Tibial nerve (tissue), 4 donors: ENCODE measurements at regions not wholly inside any gene's neighbourhood (a gene's known extent, or its start where the extent isn't known, plus 50 kb on each side); places are given as distances from the start of the nearest gene placed in this dataset.

ENCODE experiments used
- DNase-seq, 2 donors: peaks; one replicate each; pipeline ENCODE4 v3.0.0-alpha.2; 2019; ENCODE audit warnings: low spot score in 2 of 2
- H3K27ac ChIP-seq, 4 donors: fragments of 200-600 bp; sonication (generic) in 3 of 4; one replicate each; pipeline ENCODE4 v1.5.1; 2017 to 2019; ENCODE audit warnings: mild to moderate bottlenecking in 1 of 4
- H3K27me3 ChIP-seq, 2 donors: fragments of 200-600 bp; sonication (generic) in 1 of 2; one replicate each; pipeline versions ENCODE4 v1.5.1 to v1.6.0; 2017 to 2019
- H3K36me3 ChIP-seq, 3 donors: fragments of 200-600 bp; sonication (generic); one replicate each; pipeline ENCODE4 v1.5.1; 2018 to 2019
- H3K4me1 ChIP-seq, 4 donors: fragments of 200-600 bp; sonication (generic) in 3 of 4; one replicate each; pipeline ENCODE4 v1.5.1; 2017 to 2019
- H3K4me3 ChIP-seq, 4 donors: fragments of 200-600 bp; sonication (generic) in 3 of 4; one replicate each; pipeline ENCODE4 v1.5.1; 2017 to 2019; ENCODE audit warnings: mild to moderate bottlenecking in 1 of 4, moderate library complexity in 1 of 4
- H3K9me3 ChIP-seq, 4 donors: fragments of 200-600 bp; sonication (generic) in 3 of 4; one replicate each; pipeline ENCODE4 v1.5.1; 2017 to 2019
- CTCF ChIP-seq, 5 experiments: fragments of 200-600 bp in 3 of 5; fragments of 450-650 bp in 2 of 5; sonication (generic) in 3 of 5; IDR thresholded peaks; one replicate each; pipeline ENCODE4 v1.5.1; 2016 to 2019; ENCODE audit warnings: antibody characterized with exemption in 5 of 5, mild to moderate bottlenecking in 3 of 5, moderate library complexity in 2 of 5
- EP300 ChIP-seq, 2 donors: sonication (generic); formaldehyde crosslinking; IDR thresholded peaks; one replicate each; pipeline ENCODE4 v1.6.1; 2017; ENCODE audit warnings: antibody characterized with exemption in 2 of 2, mild to moderate bottlenecking in 1 of 2
- POLR2A ChIP-seq, 2 donors: fragments of 450-650 bp; IDR thresholded peaks; one replicate each; pipeline ENCODE4 v1.6.1; 2017; ENCODE audit warnings: antibody characterized with exemption in 2 of 2, mild to moderate bottlenecking in 2 of 2, moderate library complexity in 2 of 2
- WGBS, 2 donors: methylation state at CpG; one replicate each; pipeline ENCODE4 v1.1.5; 2018; 5-methylcytosine and 5-hydroxymethylcytosine counted together

DNA sequence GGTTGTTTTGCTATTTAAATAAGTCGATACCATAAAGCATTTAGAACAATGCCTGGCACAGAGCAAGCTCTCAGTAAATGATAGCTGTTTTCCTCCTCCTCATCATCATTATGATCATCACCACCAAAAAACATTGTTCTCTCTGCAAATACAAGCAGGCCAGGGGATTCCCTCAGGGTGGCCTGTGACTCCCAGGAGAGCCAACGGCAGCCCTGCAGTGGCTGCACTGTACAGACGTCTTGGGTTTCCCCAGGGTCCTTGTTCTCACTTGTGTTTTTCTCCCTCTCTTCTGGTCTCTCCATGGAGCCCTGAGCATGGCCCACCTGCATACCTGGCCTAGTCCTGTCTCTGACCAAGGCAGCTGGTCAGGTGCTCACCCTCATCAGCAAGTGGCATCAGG is 290.9 kb upstream of the PWP1 start:
- peaks cover 0 to 5% (median 0%) of the 10 kb centered on the region in 4 donors for H3K4me1 ChIP-seq
- no peak overlapping the region for H3K4me3 ChIP-seq
- H3K9me3 ChIP-seq = peaks cover 0 to 4% (median 0%) of the 10 kb centered on the region in 4 donors
- no peaks in the 10 kb centered on the region for H3K27me3 ChIP-seq
- no peak for DNase-seq
- TF ChIP-seq CTCF (IDR thresholded peaks at IDR 0.05) (no peak), EP300 (IDR thresholded peaks at IDR 0.05) (no peak), POLR2A (IDR thresholded peaks at IDR 0.05) (no peak)
- H3K36me3 ChIP-seq = no peaks in the 10 kb centered on the region
- H3K27ac ChIP-seq = no peak overlapping the region
- WGBS, 2 donors = 54 to 67% methylated on average over 3 of the region's 3 CpGs

DNA sequence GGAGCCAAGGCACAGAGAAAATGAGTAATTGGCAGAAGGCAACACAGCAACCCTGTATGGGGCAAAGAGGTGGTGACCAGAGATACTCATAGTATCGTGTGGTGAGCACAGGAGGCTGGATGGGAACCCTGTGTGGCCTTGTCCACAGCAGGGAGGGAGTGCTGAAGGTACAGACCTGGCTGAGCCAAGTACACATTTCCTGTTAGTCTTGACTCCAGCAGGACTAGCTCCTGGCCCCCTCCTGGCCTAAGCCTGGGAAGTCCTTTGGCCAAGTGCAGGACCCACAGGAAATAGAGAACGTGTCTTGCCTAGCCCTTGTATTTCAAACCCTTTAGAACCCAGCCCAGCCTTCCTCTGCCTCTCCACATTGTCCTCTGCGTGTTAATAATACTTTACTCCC is 289.8 kb upstream of the PWP1 start:
- H3K36me3 ChIP-seq = no peaks in the 10 kb centered on the region
- DNase-seq = no peak
- 56 to 65% methylated on average over 3 of the region's 3 CpGs for WGBS, 2 donors
- no peaks in the 10 kb centered on the region for H3K9me3 ChIP-seq
- H3K27ac ChIP-seq = no peak overlapping the region
- H3K4me1 ChIP-seq = peaks cover 0 to 5% (median 0%) of the 10 kb centered on the region in 4 donors
- no peak overlapping the region for H3K4me3 ChIP-seq
- no peaks in the 10 kb centered on the region for H3K27me3 ChIP-seq
- no peak for TF ChIP-seq POLR2A (IDR thresholded peaks at IDR 0.05)
- TF ChIP-seq EP300 (IDR thresholded peaks at IDR 0.05) = no peak
- no peak for TF ChIP-seq CTCF (IDR thresholded peaks at IDR 0.05)

- no peak for TF ChIP-seq CTCF (IDR thresholded peaks at IDR 0.05)
- no peak for TF ChIP-seq POLR2A (IDR thresholded peaks at IDR 0.05)
- no peak for TF ChIP-seq EP300 (IDR thresholded peaks at IDR 0.05)
- Histone ChIP-seq H3K27ac (no peak overlapping the region), H3K27me3 (no peaks in the 10 kb centered on the region), H3K4me3 (no peak overlapping the region), H3K9me3 (no peaks in the 10 kb centered on the region), H3K36me3 (no peaks in the 10 kb centered on the region), H3K4me1 (peaks cover 0 to 5% (median 0%) of the 10 kb centered on the region in 4 donors)
- no peak for DNase-seq
- 50 to 54% methylated on average over 7 of the region's 7 CpGs for WGBS, 2 donors
These were observed 288.6 kb upstream of the PWP1 start for GRCh38 chr12:107396991-107397390.

DNA sequence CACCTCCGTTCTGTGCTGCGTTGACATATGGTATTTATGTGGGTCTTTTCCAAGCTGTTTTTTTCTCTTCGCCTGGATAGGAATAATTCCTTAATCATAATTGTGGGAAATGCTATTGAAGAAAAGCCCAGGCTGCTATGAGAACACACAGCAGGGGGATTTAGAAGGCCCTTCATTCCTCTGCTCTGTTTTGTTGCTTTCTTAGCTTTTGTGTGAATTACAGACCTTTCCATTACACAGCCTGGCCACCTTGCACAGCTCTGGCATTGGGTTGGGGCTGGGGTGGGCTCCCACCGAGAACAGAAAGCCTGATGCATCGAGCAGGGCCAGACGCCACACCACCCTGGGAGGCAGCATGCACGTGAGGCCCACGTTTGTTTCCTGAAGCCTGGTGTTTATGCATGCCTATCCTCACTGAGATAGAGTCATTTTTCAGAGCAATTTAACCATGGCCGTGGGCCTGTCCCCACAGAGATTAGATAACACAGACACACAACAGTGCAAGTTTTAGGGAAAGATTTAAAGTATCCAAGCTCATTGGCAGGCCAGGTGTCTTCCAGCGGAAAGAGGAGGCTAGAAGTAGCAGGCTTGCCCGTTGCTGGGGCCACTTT is 287.6 kb upstream of the PWP1 start:
- Histone ChIP-seq H3K9me3 (no peaks in the 10 kb centered on the region), H3K4me3 (no peak overlapping the region), H3K27ac (no peak overlapping the region), H3K4me1 (peaks cover 0 to 5% (median 0%) of the 10 kb centered on the region in 4 donors), H3K36me3 (no peaks in the 10 kb centered on the region), H3K27me3 (no peaks in the 10 kb centered on the region)
- whole genome bisulfite sequencing, 2 donors = 69 to 75% methylated on average over 11 of the region's 11 CpGs
- TF ChIP-seq EP300 (IDR thresholded peaks at IDR 0.05) = no peak
- no peak for TF ChIP-seq CTCF (IDR thresholded peaks at IDR 0.05)
- TF ChIP-seq POLR2A (IDR thresholded peaks at IDR 0.05) = no peak
- DNase-seq = no peak

DNA sequence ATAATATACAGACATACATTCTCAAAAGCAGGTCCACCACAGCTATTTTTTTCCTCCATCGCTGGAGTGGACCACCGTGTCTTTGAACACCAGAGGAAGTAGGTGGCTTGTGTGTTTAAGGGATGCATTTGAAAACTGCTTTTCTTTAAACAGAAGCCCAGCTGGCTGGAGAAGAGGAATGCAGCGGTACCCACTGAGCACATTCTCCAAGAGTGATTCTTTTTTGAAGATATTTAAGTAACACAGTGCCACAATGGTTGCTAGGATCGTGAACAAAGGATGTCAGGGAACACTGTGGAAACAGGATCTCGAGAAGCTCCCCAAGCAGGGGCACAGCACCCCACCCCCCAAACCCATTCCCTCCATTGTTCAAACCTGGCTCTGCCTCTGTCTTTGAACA is 286.6 kb upstream of the PWP1 start:
- Histone ChIP-seq H3K27ac (no peak overlapping the region), H3K4me1 (peaks cover 0 to 5% (median 0%) of the 10 kb centered on the region in 4 donors), H3K36me3 (no peaks in the 10 kb centered on the region), H3K9me3 (no peaks in the 10 kb centered on the region), H3K4me3 (no peak overlapping the region), H3K27me3 (no peaks in the 10 kb centered on the region)
- no peak for TF ChIP-seq POLR2A (IDR thresholded peaks at IDR 0.05)
- TF ChIP-seq EP300 (IDR thresholded peaks at IDR 0.05) = no peak
- TF ChIP-seq CTCF (IDR thresholded peaks at IDR 0.05) = no peak
- DNase-seq = no peak
- 57 to 63% methylated on average over 5 of the region's 5 CpGs for WGBS, 2 donors
